ENCODE measurements at regions not wholly inside any gene's neighbourhood (a gene's known extent, or its start where the extent isn't known, plus 50 kb on each side); places are given as distances from the start of the nearest gene placed in this dataset.

- TF ChIP-seq POLR2A (IDR thresholded peaks at IDR 0.05; ENCODE audit: low read depth, low read length), result no peak
- TF ChIP-seq CTCF (IDR thresholded peaks at IDR 0.05; ENCODE audit: extremely low read depth in 1 of 2, insufficient read depth in 1 of 2, low read depth in 1 of 2, low read length in 2 of 2), result no peak
- TF ChIP-seq FOS (IDR thresholded peaks at IDR 0.05; ENCODE audit: borderline replicate concordance, insufficient read depth, low read length), result no peak
- TF ChIP-seq EZH2 (IDR thresholded peaks at IDR 0.05; ENCODE audit: borderline replicate concordance, low read depth, low read length, severe bottlenecking), result no peak
- no peak for TF ChIP-seq JUN (IDR thresholded peaks at IDR 0.05; ENCODE audit: borderline replicate concordance, insufficient read depth, insufficient read length, low read depth)
- no peak for TF ChIP-seq POLR2AphosphoS5 (IDR thresholded peaks at IDR 0.05; ENCODE audit: insufficient read depth, low read depth, low read length)
These were observed 210.3 kb downstream of the SYK start for GRCh38 chr9:91011891-91012290.
